NCI-H69 (cell line): ENCODE measurements at regions not wholly inside any gene's neighbourhood (a gene's known extent, or its start where the extent isn't known, plus 50 kb on each side); places are given as distances from the start of the nearest gene placed in this dataset.
"Not testable (repeated sequence)": the region's sequence is repeated elsewhere in the genome, so short reads cannot be mapped to it uniquely, and the experiment has no call there.

ENCODE experiments used
- DNase-seq: peaks from one replicate; lab custom pipeline; 2025; lab: John Stamatoyannopoulos, UW

DNA sequence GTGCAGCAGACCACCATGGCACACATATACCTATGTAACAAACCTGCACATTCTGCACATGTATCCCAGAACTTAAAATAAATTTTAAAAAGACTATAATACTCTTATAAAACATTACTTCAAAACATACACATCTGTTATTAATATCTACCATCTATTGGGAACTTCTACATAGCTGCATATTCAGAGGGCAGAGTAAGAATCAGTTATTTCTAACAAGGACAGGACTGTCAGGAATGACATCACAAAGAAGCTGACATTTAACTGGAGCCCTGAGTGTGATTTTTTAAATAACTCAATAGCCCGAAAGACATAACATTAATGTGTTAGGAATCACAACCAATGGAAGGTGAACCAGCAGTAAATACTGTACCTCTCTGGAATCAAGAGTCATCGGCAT, 276.7 kb upstream of the ECI2 start:
- no peak for DNase-seq

DNA sequence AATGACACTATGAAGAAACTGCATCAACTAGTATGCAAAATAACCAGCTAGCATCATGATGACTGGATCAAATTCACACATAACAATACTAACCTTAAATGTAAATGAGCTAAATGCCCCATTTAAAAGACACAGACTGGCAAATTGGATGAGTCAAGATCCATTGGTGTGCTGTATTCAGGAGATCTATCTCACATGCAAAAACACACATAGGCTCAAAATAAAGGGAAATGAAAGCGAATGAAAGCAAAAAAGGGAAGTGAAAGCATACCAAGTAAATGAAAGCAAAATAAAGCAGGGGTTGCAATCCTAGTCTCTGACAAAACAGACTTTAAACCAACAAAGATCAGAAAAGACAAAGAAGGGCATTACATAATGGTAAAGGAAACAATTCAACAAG, 272.3 kb upstream of the ECI2 start:
- DNase-seq, result not testable (repeated sequence)

DNA sequence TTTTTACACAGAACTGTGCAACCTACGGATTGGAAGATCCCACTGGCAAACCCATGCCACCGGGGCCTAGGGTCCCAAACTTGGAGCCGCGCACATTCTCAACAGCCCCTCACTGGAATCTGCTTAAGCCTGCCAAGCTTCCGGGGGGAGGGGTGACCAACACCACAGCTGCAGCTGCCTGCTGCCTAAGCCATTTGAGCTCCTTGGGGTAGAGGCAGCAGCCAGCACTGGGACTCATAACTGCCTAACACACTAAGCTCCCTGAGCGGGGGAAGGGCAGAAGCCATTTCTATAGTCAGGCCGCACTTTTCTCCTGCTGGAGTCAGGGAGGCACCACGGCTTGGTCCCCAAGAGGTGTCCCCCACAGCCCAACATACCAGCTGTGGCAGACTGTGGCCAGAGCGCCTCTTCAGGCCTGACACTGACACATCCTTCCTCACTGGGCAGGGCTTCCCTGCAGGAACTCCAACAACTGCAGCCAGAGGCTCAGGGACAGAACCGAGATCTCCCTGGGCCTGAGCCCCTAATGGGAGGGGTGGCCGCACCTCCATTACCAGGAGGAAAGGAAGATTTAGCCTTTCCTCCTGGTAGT, 270.3 kb upstream of the ECI2 start:
- no peak for DNase-seq

DNA sequence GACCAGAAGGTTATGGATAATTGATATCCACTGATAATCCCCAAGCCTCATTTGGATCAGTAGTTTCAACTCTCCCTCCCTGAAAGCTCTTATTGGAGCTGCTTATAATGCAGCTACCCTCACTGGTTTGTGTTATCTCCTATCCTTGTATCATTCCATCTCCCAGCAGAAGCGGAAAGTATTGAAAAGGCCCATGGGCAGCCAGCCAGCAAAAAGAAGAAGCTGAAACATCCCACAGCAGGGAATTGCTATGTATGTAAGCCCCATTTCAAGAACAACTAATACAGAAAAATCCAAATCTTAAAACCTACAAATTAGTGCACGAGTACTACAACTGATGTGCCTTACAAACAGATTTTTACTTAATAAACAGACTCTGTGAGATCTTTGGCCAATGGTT, 269.0 kb upstream of the ECI2 start:
- no peak for DNase-seq

DNA sequence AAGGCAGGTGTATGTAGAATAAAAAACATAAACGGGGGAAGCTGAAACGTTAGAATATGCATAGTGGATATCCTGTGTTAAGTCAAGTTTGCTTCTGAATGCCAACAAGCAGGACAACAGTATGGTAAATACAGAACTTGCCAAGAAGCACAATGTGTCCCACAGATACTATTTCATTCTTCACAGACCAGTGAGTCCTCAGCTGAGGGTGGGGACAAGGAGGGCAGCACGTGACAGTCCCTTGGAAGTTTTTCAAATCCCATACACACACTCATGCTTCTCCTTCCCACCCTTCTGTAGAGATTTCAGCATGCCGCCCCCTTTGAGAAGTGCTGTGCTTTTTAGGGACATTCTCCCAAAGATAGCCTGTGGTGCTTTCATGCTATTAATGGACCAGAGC, 268.5 kb upstream of the ECI2 start:
- no peak for DNase-seq

DNA sequence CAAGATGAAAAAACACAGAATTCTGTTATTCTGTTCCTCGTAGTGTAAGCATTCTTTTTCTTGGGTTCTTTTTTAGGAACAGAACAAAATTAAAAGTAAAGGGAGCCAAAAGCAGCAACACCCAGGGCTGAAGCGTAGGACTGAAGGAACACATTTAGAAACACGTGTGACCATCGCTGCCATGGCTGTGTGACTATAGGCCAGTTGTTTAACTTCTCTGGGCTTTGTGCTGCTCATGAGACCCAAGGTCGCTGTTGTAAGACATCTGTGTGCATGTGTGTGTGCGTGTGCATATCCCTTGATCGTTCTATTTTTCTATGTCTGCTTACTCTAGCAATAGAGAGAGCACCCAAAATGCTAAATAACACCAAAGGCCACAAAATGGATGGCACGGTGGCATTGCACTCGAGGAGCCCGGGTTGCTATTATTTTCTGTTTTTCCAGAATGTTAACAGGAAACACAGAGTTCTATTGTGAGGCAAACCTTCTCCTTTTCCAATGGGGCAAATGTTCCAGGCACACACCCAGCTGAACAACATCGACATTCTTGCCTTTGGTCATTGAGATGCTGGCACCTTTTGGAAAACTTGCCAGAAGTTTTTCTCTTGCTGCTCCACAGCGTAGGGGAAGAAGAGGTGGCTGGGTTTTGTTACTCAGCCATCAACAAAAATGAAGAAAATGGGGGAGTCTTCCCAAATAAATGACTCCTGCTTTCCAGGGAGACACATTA, 267.8 kb upstream of the ECI2 start:
- DNase-seq, result no peak

DNA sequence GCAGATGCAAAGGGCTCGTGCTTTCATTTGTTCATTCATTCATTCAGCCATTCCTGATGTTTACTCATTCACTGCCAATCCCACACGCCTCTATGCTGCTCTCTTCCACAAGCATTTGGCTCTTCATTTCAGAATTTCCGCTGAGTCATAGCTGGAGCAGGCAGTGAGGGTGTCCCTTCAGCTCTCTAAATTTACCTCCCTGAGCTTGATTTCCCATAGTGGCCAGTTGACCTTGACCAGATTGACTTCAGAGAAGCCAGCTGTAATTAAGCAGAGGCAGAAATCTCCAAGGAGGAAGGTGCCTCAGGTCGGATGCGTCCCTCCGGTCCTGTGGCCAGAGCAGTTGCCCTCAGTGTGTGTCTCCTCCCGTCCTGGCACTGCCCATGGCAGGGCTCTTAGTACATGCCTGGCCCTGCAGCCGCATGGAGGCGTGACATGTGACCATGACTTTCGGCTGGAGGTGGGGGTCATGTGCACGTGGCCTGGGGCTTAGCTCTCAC, 267.2 kb upstream of the ECI2 start:
- DNase-seq, result no peak

DNA sequence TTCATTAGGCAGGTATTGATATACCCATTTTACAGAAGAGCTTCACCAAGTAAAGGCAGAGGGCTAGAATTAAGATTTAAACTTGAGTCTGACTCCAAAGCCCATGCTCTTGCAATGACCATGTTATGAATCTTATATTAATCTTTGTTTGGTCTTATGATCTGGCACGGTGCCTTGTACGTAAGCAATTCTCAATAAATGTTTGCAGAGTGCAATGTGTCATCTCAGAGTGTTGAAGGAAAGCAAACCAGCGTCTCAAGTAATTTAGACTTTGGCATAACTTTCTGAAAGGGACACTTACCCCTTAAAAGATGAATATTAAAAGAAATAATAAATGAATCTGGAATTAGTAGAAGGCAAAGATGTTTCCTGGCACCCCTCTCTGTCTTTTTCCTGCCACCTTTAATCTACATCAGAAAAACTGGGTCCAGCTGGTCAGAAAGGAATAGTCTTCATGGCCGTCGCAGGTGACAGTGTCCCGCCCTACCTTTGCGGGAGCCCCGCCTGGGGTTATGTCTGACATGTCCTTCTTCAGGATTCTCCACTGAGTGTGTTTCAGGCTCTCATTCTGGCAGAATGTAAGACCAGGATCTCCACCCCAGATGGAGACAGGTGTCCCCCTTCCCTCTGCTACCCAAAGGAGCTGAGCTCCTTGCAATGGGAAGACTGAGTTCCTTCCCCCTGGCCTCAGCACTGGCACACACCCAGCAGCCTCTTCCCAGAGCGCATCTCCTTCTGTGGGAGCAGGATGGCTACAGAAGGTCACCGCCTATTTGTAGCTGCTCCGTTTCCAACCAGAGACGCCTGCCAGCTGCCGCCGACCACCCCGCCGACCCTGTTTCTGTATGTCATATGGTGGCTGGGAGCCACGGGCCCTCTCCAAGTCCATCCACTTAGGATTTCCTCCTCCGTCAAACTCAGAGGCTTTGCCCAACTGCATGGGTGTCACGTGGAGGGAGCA, 266.3 kb upstream of the ECI2 start:
- no peak for DNase-seq

DNA sequence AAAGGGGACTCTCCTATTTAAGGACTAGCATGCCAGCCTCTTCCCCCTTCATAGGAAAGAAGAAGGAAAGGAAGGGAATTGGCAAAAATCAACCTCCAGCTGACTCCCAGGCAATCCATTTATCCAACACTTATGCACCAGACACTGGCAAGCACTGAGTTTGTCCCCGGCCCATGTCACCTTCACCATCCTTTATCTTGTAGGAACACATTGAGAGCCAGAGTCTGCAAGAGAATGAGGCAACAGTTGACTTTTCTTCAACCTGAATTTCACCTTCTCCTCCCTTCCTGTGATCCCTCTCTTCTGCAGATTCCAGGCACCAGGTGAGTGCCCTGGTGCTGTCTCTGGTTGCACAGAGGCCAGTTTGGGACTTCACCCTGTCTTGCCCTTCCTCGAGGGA, 264.3 kb upstream of the ECI2 start:
- no peak for DNase-seq

DNA sequence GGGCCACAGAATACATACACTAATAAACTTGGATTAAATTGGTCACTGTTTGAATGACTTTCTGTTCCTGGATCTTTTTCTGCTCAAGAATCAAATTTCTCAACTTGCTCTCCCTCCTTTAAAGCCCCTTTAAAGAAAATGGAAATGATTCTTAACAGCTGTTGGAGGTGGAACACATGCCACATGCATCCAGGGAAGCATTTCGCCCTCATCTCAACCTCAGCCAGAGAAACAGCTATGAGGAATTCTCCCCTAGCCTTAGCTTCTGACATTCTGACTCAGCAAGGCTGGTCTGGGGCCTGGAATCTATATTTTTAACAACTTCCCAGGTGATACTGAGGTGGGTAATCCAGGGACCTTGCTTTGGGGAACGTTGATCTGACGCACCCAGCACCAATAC, 263.4 kb upstream of the ECI2 start:
- no peak for DNase-seq

DNA sequence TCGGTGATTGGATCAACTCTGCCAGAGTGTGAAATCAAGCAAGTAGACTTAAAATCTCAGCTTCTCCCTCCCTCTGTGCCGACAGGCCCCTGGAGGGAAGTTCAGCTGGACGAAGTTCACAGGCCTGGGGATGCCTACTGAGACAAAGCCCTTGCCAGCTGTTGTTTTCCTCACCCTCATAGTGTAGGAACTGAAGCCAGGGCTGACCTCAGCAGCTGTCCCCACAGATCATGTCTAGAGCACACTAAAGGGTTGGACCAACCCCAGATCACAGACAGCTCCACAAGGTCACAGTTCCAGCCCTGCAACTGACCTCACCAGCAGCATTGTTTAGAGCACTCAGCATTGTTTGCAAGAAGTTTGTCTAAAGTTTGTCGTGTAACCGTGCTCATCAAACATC, 261.9 kb upstream of the ECI2 start:
- DNase-seq, result peak; percentile 33

DNA sequence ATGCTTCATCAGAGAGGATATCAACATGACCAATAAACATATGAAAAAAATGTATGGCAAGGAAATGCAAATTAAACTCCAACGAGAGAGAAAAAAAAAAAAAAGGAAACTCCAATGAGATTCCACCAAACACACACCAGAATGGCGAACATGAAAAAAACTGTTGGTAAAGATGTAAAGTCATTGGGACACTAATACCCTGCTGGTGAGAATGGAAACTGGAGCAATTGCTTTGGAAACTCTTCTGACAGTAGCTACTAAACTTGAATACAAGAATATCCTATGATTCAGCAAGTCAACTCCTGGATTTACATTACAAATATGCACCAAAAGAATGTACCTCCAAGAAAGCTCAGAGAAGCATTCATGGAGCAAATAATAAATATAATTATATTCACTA, 260.7 kb upstream of the ECI2 start:
- no peak for DNase-seq

DNA sequence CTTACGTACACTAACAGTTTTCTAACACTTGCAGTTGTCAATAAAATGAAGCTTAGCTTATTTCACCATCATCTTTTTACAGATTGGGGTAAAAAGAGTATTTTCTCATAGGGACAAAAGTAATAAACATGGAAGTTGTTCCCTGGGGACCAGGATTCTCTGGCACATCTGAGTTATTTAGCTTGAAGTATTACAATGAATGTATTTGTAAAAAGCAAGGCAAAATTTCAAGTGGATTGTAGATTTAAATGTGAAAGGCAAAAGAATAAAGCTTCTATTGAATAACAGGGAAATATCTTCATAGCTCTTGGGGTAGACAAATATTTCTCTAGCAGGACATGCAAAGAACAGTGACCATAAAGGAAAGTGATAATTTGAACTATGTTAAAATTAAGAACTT, 260.0 kb upstream of the ECI2 start:
- no peak for DNase-seq

DNA sequence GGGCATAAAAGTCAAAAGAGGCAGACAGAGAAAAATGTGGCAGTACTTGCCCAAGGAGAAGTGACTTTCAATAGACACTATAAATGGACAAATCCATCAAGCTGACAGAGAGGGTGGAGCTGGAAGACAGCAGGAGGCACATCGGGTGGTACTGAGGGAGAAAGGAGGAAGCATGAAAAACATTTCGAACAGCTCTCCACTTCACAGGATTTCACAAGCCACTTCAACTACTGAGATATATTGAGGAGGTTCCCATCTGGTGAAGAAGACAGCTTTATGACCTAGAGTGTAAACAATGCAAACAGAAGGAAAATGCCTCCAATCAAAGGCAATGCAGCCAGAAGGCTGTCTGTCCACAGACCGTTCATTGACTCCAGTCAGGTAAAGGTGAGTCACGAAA, 259.4 kb upstream of the ECI2 start:
- peak; percentile 85 for DNase-seq

DNA sequence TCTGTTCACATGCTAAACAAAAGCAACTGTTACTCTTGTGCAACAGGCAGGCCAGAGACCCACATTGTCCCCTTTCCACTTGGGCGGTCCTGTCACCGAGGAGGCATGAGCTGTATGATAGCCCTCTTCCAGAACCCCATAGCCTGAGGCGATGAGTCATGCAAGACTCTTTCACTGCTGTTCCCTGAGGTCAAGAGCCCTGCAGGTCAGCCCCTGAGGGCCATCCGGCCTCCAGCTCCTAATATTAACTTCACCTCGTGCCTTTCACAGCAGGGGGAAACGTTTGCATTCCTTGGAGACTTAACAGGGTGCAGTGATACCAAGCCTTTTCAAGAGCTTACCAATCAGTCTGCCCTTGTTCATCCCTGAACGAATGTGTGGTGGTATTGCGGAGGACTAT, 253.3 kb upstream of the ECI2 start:
- DNase-seq, result no peak

DNA sequence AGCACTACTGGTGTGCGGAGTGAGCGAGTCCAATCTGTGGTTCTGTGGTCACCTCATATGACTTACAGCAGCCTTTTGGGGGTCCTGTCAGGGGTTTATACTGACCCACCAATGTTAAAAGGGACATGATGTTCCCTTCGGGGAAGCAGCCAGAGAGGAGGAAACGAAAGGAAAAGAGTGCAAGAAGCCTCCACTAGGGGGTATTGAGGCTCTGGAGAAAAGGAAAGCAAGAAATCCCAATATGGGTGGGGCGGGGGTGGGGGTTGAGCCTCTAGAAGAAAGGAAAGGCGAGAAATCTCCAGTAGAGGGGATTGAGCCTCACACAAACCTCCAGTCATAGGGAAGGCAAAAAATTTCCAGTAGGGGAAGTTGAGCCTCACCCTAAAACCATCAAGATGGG, 249.3 kb upstream of the ECI2 start:
- DNase-seq, result no peak

DNA sequence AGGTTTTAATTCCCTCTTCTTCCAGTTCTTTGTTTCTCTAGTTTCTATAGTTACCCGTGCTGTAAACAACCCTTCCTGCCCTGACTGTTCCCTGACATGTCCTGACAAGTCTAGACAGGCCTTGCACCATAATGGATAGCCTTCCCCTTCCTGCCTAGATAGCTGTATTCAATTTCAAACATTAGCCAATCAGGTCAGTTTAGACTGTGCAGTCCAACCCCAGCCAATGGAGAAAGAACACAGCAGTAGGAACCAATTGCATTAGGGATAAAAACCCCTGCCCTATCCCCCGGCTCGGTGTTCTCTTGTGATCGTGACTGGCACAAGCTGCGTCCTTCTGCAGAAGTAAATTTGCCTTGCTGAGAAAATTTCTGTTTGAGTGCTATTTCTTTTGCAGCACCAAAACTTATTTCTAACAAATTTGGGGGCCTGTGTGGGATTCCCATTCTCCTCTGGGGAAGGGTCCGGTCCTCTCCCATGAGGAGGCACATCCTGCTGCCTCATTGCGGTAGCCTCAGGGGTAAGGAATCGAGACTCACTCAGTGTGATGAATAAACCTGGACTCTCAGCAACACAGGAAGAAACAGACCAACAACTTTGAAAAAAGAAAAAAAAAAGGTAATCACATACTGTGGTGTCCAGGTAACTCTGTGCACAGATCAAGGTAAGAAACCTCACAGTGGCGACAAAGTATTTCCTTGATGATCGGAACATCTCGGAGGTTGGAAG, 248.7 kb upstream of the ECI2 start:
- DNase-seq, result no peak

DNA sequence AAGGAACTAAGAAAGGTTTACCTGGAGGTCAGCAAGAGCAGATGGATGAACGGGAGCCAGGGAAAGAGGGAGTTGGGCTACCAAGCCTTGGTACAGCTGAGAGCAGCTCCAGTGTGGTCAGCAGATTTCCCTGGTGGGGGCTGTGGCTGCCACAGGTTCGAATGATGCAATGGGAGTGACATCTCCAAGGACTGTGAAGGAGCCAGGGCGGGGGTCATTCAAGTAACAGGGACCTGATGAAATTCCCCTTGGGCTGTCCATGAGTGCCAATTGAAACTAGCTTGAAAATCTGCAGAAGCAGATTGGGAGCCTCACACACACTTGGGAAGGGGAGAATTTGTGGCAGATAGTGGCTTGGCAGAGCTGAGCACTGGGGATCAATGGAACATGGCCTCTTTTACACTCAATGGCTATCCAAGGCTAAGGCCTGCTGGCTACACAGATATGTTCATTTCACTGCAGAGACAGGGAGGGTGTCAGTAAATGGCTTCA, 247.0 kb upstream of the ECI2 start:
- no peak for DNase-seq

DNA sequence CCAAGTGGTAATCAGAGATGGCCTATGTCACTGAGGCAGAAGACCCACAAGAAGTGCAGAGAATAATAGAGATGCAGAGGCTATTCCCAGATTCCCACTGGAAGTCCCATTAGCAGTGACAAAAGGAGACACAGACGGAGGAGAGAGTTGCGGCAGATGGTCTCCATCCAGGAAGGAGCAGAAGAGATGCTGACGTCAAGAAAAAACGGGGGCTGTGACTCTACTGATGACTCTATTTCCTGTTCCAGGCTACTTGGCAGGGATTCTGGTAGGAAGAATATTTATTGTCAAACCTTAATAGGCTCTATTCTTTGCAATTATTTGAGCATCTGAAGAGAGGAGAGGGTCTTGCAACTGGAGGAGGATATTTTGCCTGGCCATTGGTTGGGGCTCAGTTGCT, 246.0 kb upstream of the ECI2 start:
- DNase-seq, result peak; percentile 31

DNA sequence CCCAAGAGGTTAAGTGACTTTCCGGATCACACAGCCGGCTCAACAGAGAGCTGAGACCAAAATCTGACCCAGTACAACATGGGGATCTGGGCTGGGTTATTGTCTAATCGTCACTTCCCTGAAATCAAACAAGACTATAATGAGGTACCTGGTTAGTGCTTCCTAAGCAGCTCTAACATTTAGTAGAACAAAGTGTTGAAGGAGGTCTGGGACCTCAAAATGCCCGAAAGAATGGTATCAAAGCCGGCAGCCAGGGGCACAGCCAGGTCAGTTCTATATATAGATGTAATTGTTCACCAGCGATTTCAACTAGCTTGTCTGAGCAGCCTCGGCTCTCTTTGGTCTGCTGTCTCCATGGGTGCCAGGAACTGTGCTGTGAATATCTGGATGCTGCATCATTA, 245.5 kb upstream of the ECI2 start:
- no peak for DNase-seq

DNA sequence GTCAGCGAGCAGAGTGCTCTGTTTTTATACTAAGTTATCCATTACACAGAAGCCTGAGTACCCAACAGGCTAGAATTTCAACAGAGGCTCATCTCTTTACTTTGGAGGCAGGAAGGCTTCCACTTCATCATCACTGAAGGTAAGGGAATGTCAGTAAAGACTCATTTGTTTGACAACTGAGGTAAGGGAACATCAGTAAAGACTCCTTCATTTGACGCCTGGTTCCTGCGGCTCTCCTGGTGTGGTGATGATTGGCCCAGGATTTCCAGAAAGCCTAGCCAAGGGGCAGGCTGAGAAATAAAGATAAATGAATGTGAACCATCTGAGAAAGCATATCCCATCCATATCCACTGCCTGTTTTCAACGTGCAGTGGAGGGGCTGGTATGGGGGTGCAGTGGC, 244.6 kb upstream of the ECI2 start:
- no peak for DNase-seq
